Adipocyte (in vitro differentiated cells): ENCODE measurements at regions not wholly inside any gene's neighbourhood (a gene's known extent, or its start where the extent isn't known, plus 50 kb on each side); places are given as distances from the start of the nearest gene placed in this dataset.
"Not testable (repeated sequence)": the region's sequence is repeated elsewhere in the genome, so short reads cannot be mapped to it uniquely, and the experiment has no call there.

Experiments used
- DNase-seq: peaks from one replicate; pipeline ENCODE4 v3.0.0-alpha.2; 2015; ENCODE audit warnings: low read depth
- H3K27me3 ChIP-seq: replicated peaks from 2 replicates; pipeline ENCODE4 v1.7.0; 2013; ENCODE audit warnings: mild to moderate bottlenecking, low read length, moderate library complexity; ENCODE audit not compliant: control insufficient read depth, insufficient read depth
- H3K36me3 ChIP-seq: 2 replicates; pipeline ENCODE4 v1.7.0; 2013; ENCODE audit warnings: low read length, mild to moderate bottlenecking, moderate library complexity; ENCODE audit not compliant: control insufficient read depth, insufficient read depth, severe bottlenecking
- H3K4me1 ChIP-seq: 2 replicates; pipeline ENCODE4 v1.7.0; 2013; ENCODE audit warnings: mild to moderate bottlenecking, low read length, moderate library complexity; ENCODE audit not compliant: control insufficient read depth, insufficient read depth
- H3K4me3 ChIP-seq: 2 replicates; pipeline ENCODE4 v1.7.0; 2013; ENCODE audit warnings: mild to moderate bottlenecking, low read length, moderate library complexity
- H3K9ac ChIP-seq: 2 replicates; pipeline ENCODE4 v1.7.0; 2013; ENCODE audit warnings: mild to moderate bottlenecking, low read length, moderate library complexity
- H3K9me3 ChIP-seq: 2 replicates; pipeline ENCODE4 v1.7.0; 2013; ENCODE audit warnings: mild to moderate bottlenecking, low read length, moderate library complexity; ENCODE audit not compliant: control insufficient read depth

GRCh38 chr2:109669731-109670130, 55.6 kb downstream of the SOWAHC start:
- Histone ChIP-seq H3K27me3 (no peaks in the 10 kb centered on the region), H3K36me3 (no peaks in the 10 kb centered on the region), H3K9ac (no peak overlapping the region), H3K9me3 (no peaks in the 10 kb centered on the region), H3K4me1 (no peaks in the 10 kb centered on the region), H3K4me3 (no peak overlapping the region)
- DNase-seq, result no peak

- no peak for DNase-seq
- Histone ChIP-seq H3K9ac (no peak overlapping the region), H3K36me3 (no peaks in the 10 kb centered on the region), H3K4me3 (no peak overlapping the region), H3K4me1 (no peaks in the 10 kb centered on the region), H3K9me3 (no peaks in the 10 kb centered on the region), H3K27me3 (no peaks in the 10 kb centered on the region)
These were observed 56.6 kb downstream of the SOWAHC start for GRCh38 chr2:109670556-109671411.

- no peak overlapping the region for H3K4me3 ChIP-seq
- no peak for DNase-seq
- H3K27me3 ChIP-seq, result peaks cover 15% of the 10 kb centered on the region
- no peaks in the 10 kb centered on the region for H3K4me1 ChIP-seq
- H3K9ac ChIP-seq, result no peak overlapping the region
- no peaks in the 10 kb centered on the region for H3K36me3 ChIP-seq
- H3K9me3 ChIP-seq, result no peaks in the 10 kb centered on the region
These were observed 60.9 kb downstream of the SOWAHC start for GRCh38 chr2:109674894-109675534.

GRCh38 chr2:109675666-109676345, 61.6 kb downstream of the SOWAHC start:
- Histone ChIP-seq H3K4me3 (no peak overlapping the region), H3K27me3 (peaks cover 15% of the 10 kb centered on the region), H3K36me3 (no peaks in the 10 kb centered on the region), H3K4me1 (no peaks in the 10 kb centered on the region), H3K9ac (no peak overlapping the region), H3K9me3 (no peaks in the 10 kb centered on the region)
- DNase-seq, result no peak

GRCh38 chr2:109676346-109676902, 62.3 kb downstream of the SOWAHC start:
- Histone ChIP-seq H3K4me3 (no peak overlapping the region), H3K36me3 (no peaks in the 10 kb centered on the region), H3K4me1 (no peaks in the 10 kb centered on the region), H3K9me3 (no peaks in the 10 kb centered on the region), H3K9ac (no peak overlapping the region), H3K27me3 (peaks cover 16% of the 10 kb centered on the region)
- DNase-seq, result no peak

GRCh38 chr2:109677121-109677731, 63.1 kb downstream of the SOWAHC start:
- DNase-seq, result not testable (repeated sequence)

GRCh38 chr2:109677835-109678580, 63.8 kb downstream of the SOWAHC start:
- no peaks in the 10 kb centered on the region for H3K9me3 ChIP-seq
- no peak for DNase-seq
- peaks cover 22% of the 10 kb centered on the region for H3K27me3 ChIP-seq

More at GRCh38 chr2:109677121-109677731, 63.1 kb downstream of the SOWAHC start:
- H3K9me3 ChIP-seq, H3K4me3 ChIP-seq, H3K9ac ChIP-seq, H3K36me3 ChIP-seq, H3K4me1 ChIP-seq: not testable (repeated sequence)
- H3K27me3 ChIP-seq, result peaks cover 22% of the 10 kb centered on the region

GRCh38 chr2:109678724-109679201, 64.6 kb downstream of the SOWAHC start:
- H3K9me3 ChIP-seq, H3K36me3 ChIP-seq, H3K4me3 ChIP-seq, H3K9ac ChIP-seq, DNase-seq, H3K4me1 ChIP-seq: not testable (repeated sequence)
- peaks cover 22% of the 10 kb centered on the region for H3K27me3 ChIP-seq

More at GRCh38 chr2:109677835-109678580, 63.8 kb downstream of the SOWAHC start:
- H3K9ac ChIP-seq, result no peak overlapping the region
- H3K36me3 ChIP-seq, result no peaks in the 10 kb centered on the region
- H3K4me3 ChIP-seq, result no peak overlapping the region
- H3K4me1 ChIP-seq, result no peaks in the 10 kb centered on the region

- DNase-seq, result no peak
- no peak overlapping the region for H3K9ac ChIP-seq
- no peaks in the 10 kb centered on the region for H3K36me3 ChIP-seq
- H3K4me1 ChIP-seq, result no peaks in the 10 kb centered on the region
- H3K4me3 ChIP-seq, result no peak overlapping the region
- H3K27me3 ChIP-seq, result peaks cover 22% of the 10 kb centered on the region
- H3K9me3 ChIP-seq, result no peaks in the 10 kb centered on the region
These were observed 65.1 kb downstream of the SOWAHC start for GRCh38 chr2:109679225-109679624.

GRCh38 chr2:109679626-109680025, 65.5 kb downstream of the SOWAHC start:
- no peaks in the 10 kb centered on the region for H3K36me3 ChIP-seq
- no peaks in the 10 kb centered on the region for H3K4me1 ChIP-seq
- H3K9me3 ChIP-seq, result no peaks in the 10 kb centered on the region
- H3K27me3 ChIP-seq, result peaks cover 22% of the 10 kb centered on the region
- no peak overlapping the region for H3K9ac ChIP-seq
- DNase-seq, result peak; percentile 42
- no peak overlapping the region for H3K4me3 ChIP-seq
